ENCODE measurements at regions not wholly inside any gene's neighbourhood (a gene's known extent, or its start where the extent isn't known, plus 50 kb on each side); places are given as distances from the start of the nearest gene placed in this dataset.

GRCh38 chr3:59698091-59698490 is 648.3 kb upstream of the CFAP20DC start:
- in situ Hi-C loops (cut with MboI; ENCODE audit: low pct_unique_long_range_greater_than_20kb, low sequenced_read_pairs), result no loop called here

GRCh38 chr3:59696783-59697182 is 647.0 kb upstream of the CFAP20DC start:
- in situ Hi-C loops (cut with MboI; ENCODE audit: low pct_unique_long_range_greater_than_20kb, low sequenced_read_pairs), result no loop called here

More at GRCh38 chr3:59698091-59698490, 648.3 kb upstream of the CFAP20DC start:
- no peak for DNase-seq

GRCh38 chr3:59695860-59696259 is 646.0 kb upstream of the CFAP20DC start:
- in situ Hi-C loops (cut with MboI; ENCODE audit: low pct_unique_long_range_greater_than_20kb, low sequenced_read_pairs), result no loop called here

More at GRCh38 chr3:59696783-59697182, 647.0 kb upstream of the CFAP20DC start:
- DNase-seq, result no peak

GRCh38 chr3:59692117-59692516 is 642.3 kb upstream of the CFAP20DC start:
- in situ Hi-C loops (cut with MboI; ENCODE audit: low pct_unique_long_range_greater_than_20kb, low sequenced_read_pairs), result no loop called here
- no peak for DNase-seq

More at GRCh38 chr3:59695860-59696259, 646.0 kb upstream of the CFAP20DC start:
- no peak for DNase-seq

GRCh38 chr3:59690886-59691285 is 641.1 kb upstream of the CFAP20DC start:
- DNase-seq, result no peak
- in situ Hi-C loops (cut with MboI; ENCODE audit: low pct_unique_long_range_greater_than_20kb, low sequenced_read_pairs), result no loop called here

- in situ Hi-C loops (cut with MboI; ENCODE audit: low pct_unique_long_range_greater_than_20kb, low sequenced_read_pairs), result no loop called here
- no peak for DNase-seq
Measured at GRCh38 chr3:59688636-59689035, 638.8 kb upstream of the CFAP20DC start.

- in situ Hi-C loops (cut with MboI; ENCODE audit: low pct_unique_long_range_greater_than_20kb, low sequenced_read_pairs), result no loop called here
- DNase-seq, result no peak
Measured at GRCh38 chr3:59685432-59685831, 635.6 kb upstream of the CFAP20DC start.

- in situ Hi-C loops (cut with MboI; ENCODE audit: low pct_unique_long_range_greater_than_20kb, low sequenced_read_pairs), result no loop called here
- DNase-seq, result no peak
Measured at GRCh38 chr3:59684766-59685165, 634.9 kb upstream of the CFAP20DC start.

GRCh38 chr3:59680919-59681318 is 631.1 kb upstream of the CFAP20DC start:
- in situ Hi-C loops (cut with MboI; ENCODE audit: low pct_unique_long_range_greater_than_20kb, low sequenced_read_pairs), result no loop called here
- DNase-seq, result no peak

- in situ Hi-C loops (cut with MboI; ENCODE audit: low pct_unique_long_range_greater_than_20kb, low sequenced_read_pairs), result no loop called here
Measured at GRCh38 chr3:59677747-59678702, 628.2 kb upstream of the CFAP20DC start.

GRCh38 chr3:59675495-59675894 is 625.7 kb upstream of the CFAP20DC start:
- DNase-seq, result no peak
- in situ Hi-C loops (cut with MboI; ENCODE audit: low pct_unique_long_range_greater_than_20kb, low sequenced_read_pairs), result no loop called here

More at GRCh38 chr3:59677747-59678702, 628.2 kb upstream of the CFAP20DC start:
- no peak for DNase-seq

- no peak for DNase-seq
- in situ Hi-C loops (cut with MboI; ENCODE audit: low pct_unique_long_range_greater_than_20kb, low sequenced_read_pairs), result no loop called here
Measured at GRCh38 chr3:59663076-59663850, 613.4 kb upstream of the CFAP20DC start.

- in situ Hi-C loops (cut with MboI; ENCODE audit: low pct_unique_long_range_greater_than_20kb, low sequenced_read_pairs), result no loop called here
- no peak for DNase-seq
Measured at GRCh38 chr3:59660852-59661625, 611.2 kb upstream of the CFAP20DC start.

- no peak for DNase-seq
Measured at GRCh38 chr3:59660376-59660775, 610.6 kb upstream of the CFAP20DC start.

GRCh38 chr3:59659755-59660154 is 609.9 kb upstream of the CFAP20DC start:
- in situ Hi-C loops (cut with MboI; ENCODE audit: low pct_unique_long_range_greater_than_20kb, low sequenced_read_pairs), result no loop called here
- DNase-seq, result no peak

More at GRCh38 chr3:59660376-59660775, 610.6 kb upstream of the CFAP20DC start:
- in situ Hi-C loops (cut with MboI; ENCODE audit: low pct_unique_long_range_greater_than_20kb, low sequenced_read_pairs), result no loop called here

GRCh38 chr3:59658866-59659265 is 609.0 kb upstream of the CFAP20DC start:
- DNase-seq, result no peak
- in situ Hi-C loops (cut with MboI; ENCODE audit: low pct_unique_long_range_greater_than_20kb, low sequenced_read_pairs), result no loop called here

- no peak for DNase-seq
- in situ Hi-C loops (cut with MboI; ENCODE audit: low pct_unique_long_range_greater_than_20kb, low sequenced_read_pairs), result no loop called here
Measured at GRCh38 chr3:59658274-59658673, 608.4 kb upstream of the CFAP20DC start.

GRCh38 chr3:59655418-59656015 is 605.7 kb upstream of the CFAP20DC start:
- in situ Hi-C loops (cut with MboI; ENCODE audit: low pct_unique_long_range_greater_than_20kb, low sequenced_read_pairs), result no loop called here
- no peak for DNase-seq

Data from KBM-7 (cell line).